Colonic mucosa (tissue), 4 donors: ENCODE measurements at regions not wholly inside any gene's neighbourhood (a gene's known extent, or its start where the extent isn't known, plus 50 kb on each side); places are given as distances from the start of the nearest gene placed in this dataset.
A peak's percentile ranks its signal among the peaks of the same experiment; 100 is the strongest.

ENCODE experiments used
- DNase-seq: peaks from one replicate; pipeline ENCODE4 v3.0.0-alpha.2; 2020
- H3K27ac ChIP-seq: fragments of 200-600 bp; one replicate; pipeline ENCODE4 v1.8.0; 2021
- H3K27me3 ChIP-seq: fragments of 200-600 bp; one replicate; pipeline ENCODE4 v1.8.0; 2021
- H3K36me3 ChIP-seq: fragments of 200-600 bp; one replicate; pipeline ENCODE4 v1.8.0; 2021
- H3K4me1 ChIP-seq: fragments of 200-600 bp; one replicate; pipeline ENCODE4 v1.8.0; 2021; ENCODE audit warnings: mild to moderate bottlenecking
- H3K4me3 ChIP-seq: fragments of 200-600 bp; one replicate; pipeline ENCODE4 v1.8.0; 2021
- H3K9ac ChIP-seq, 2 donors: one replicate each; pipeline ENCODE4 v1.7.0; 2013; ENCODE audit warnings: control low read depth in 2 of 2, low read depth in 2 of 2, low read length in 2 of 2
- H3K9me3 ChIP-seq: fragments of 200-600 bp; one replicate; pipeline ENCODE4 v1.8.0; 2021
- intact Hi-C: fragments of 100-400 bp; cut with DNase I; formaldehyde crosslinking; loops from one replicate; pipeline ENCODE4 v1.14.1; 2022
- TF ChIP-seq, protein P1 (sequence below): fragments of 200-600 bp; IDR thresholded peaks from one replicate; pipeline ENCODE4 v1.8.0; 2022; ENCODE audit warnings: antibody characterized with exemption, mild to moderate bottlenecking
- donor health status: healthy.
- donor health status: DM: no; HTN: no; CAD: no.
- donor health status: DM: no; HTN: no; CAD: no.

DNA sequence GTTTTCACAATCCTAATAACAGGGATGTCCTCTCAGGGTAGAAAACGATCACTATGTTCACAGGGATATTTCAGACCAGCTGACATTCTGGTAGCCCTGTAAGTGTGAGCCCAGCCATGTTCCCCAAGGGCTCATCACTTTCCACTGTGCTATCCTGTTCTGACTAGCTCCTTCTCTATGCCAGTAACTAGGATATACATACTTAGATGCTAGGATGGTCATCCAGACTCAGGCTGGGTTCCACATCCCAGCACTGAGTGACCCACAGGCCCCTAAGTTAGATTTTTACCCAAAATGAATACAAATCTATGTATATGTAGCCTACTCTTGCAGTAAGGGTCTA lies 83.0 kb downstream of the CD164 start:
- intact Hi-C loops = no loop called here
- TF ChIP-seq, protein P1, sequence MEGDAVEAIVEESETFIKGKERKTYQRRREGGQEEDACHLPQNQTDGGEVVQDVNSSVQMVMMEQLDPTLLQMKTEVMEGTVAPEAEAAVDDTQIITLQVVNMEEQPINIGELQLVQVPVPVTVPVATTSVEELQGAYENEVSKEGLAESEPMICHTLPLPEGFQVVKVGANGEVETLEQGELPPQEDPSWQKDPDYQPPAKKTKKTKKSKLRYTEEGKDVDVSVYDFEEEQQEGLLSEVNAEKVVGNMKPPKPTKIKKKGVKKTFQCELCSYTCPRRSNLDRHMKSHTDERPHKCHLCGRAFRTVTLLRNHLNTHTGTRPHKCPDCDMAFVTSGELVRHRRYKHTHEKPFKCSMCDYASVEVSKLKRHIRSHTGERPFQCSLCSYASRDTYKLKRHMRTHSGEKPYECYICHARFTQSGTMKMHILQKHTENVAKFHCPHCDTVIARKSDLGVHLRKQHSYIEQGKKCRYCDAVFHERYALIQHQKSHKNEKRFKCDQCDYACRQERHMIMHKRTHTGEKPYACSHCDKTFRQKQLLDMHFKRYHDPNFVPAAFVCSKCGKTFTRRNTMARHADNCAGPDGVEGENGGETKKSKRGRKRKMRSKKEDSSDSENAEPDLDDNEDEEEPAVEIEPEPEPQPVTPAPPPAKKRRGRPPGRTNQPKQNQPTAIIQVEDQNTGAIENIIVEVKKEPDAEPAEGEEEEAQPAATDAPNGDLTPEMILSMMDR = no peak
- Histone ChIP-seq H3K4me1 (peaks cover 4% of the 10 kb centered on the region), H3K9me3 (no peaks in the 10 kb centered on the region), H3K27ac (no peak overlapping the region), H3K27me3 (no peaks in the 10 kb centered on the region), H3K36me3 (no peaks in the 10 kb centered on the region), H3K9ac (no peak overlapping the region), H3K4me3 (no peak overlapping the region)
- no peak for DNase-seq

DNA sequence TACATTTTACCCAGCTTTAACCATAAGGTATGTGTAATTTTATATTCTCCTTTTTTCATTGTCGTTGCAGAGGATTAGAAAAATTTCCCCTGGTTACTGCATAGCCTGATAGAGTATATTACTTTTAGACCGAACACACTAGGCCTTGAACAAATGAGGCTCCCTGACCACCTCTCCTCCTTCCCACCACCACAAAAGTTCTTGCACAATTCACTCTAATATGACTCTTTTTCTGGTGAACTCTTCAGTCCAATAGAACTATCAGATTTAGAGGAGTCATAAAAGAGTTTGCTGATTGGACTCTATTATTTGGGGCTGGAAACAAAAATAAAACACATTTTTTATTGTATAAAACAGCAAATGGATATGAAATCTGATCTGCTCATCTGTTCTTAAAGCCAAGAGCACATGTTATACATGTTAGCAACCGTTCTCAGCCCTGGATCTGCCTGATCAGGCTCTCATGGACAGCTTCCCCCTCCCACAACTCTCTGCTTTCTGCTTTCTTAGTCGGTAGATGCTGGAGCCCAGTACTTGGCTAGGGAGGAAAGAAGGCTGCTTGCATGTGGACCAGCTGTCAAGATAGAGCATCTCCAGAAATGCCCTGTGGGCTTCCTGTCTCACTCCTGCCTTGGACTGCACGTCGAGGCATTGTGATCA lies 83.5 kb downstream of the CD164 start:
- Histone ChIP-seq H3K9ac (no peak overlapping the region), H3K4me3 (no peak overlapping the region), H3K27ac (no peak overlapping the region), H3K36me3 (no peaks in the 10 kb centered on the region), H3K4me1 (no peaks in the 10 kb centered on the region), H3K27me3 (no peaks in the 10 kb centered on the region), H3K9me3 (no peaks in the 10 kb centered on the region)
- intact Hi-C loops = no loop called here
- DNase-seq = no peak
- TF ChIP-seq, protein P1 = no peak

- no peaks in the 10 kb centered on the region for H3K9me3 ChIP-seq
- no peak overlapping the region for H3K4me3 ChIP-seq
- H3K4me1 ChIP-seq = no peaks in the 10 kb centered on the region
- H3K27ac ChIP-seq = peak overlapping the region; percentile 77
- H3K9ac ChIP-seq = peak overlapping the region in 1 of 2 donors; percentile 66
- intact Hi-C loops = no loop called here
- no peak for DNase-seq
- TF ChIP-seq, protein P1 = no peak
- H3K27me3 ChIP-seq = no peaks in the 10 kb centered on the region
- H3K36me3 ChIP-seq = no peaks in the 10 kb centered on the region
These were observed 84.7 kb downstream of the CD164 start for GRCh38 chr6:109297406-109298110.

DNA sequence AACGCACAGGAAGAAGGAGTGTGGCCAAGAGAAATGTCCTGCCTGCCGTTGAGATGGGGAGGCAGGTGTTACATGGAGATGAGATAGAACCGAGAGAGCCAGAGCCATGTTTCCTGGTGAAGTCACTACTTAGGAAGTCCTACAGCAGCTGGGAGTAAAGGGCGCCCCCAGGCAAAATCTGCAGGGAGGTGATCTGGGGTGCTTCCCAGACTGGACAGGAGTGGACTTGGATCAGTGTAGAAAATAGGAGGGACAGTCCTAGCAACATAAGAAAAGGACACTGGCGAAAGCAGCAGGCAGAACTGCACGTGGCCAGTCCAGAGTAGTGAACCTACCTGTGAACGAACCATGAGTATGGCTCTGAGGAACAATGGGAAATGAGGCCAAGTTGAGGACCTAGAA lies 85.3 kb downstream of the CD164 start:
- Histone ChIP-seq H3K4me1 (no peaks in the 10 kb centered on the region), H3K9me3 (no peaks in the 10 kb centered on the region), H3K27ac (peak overlapping the region; percentile 77), H3K9ac (peak overlapping the region in 1 of 2 donors; percentile 66), H3K27me3 (no peaks in the 10 kb centered on the region), H3K4me3 (no peak overlapping the region), H3K36me3 (no peaks in the 10 kb centered on the region)
- intact Hi-C loops = no loop called here
- DNase-seq = peak; percentile 44
- TF ChIP-seq, protein P1 = no peak

DNA sequence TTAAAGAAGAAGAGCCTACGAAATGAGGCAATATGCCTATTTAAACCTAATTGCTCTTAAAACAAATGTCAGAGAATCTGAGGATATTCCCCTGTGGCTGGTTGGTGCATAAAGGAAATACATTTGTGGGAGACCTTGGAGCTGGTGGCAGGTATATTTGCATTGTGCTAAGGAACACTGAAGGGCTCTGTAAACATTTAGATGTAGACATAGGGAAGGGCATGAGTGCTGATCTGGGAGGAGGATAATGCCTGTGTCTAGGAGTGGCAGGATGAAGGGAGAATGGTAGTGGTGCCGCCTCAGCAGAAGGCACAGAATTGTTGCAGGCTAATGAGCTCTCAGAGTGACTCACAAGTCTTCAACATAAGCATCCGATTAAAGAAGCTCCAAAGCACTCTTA lies 85.8 kb downstream of the CD164 start:
- Histone ChIP-seq H3K4me3 (no peak overlapping the region), H3K36me3 (no peaks in the 10 kb centered on the region), H3K4me1 (no peaks in the 10 kb centered on the region), H3K27me3 (no peaks in the 10 kb centered on the region), H3K9ac (peak overlapping the region in 1 of 2 donors; percentile 66), H3K9me3 (no peaks in the 10 kb centered on the region), H3K27ac (peak overlapping the region; percentile 77)
- intact Hi-C loops = no loop called here
- DNase-seq = peak; percentile 75
- TF ChIP-seq, protein P1 = no peak
